ENCODE measurements at regions not wholly inside any gene's neighbourhood (a gene's known extent, or its start where the extent isn't known, plus 50 kb on each side); places are given as distances from the start of the nearest gene placed in this dataset.

DNA sequence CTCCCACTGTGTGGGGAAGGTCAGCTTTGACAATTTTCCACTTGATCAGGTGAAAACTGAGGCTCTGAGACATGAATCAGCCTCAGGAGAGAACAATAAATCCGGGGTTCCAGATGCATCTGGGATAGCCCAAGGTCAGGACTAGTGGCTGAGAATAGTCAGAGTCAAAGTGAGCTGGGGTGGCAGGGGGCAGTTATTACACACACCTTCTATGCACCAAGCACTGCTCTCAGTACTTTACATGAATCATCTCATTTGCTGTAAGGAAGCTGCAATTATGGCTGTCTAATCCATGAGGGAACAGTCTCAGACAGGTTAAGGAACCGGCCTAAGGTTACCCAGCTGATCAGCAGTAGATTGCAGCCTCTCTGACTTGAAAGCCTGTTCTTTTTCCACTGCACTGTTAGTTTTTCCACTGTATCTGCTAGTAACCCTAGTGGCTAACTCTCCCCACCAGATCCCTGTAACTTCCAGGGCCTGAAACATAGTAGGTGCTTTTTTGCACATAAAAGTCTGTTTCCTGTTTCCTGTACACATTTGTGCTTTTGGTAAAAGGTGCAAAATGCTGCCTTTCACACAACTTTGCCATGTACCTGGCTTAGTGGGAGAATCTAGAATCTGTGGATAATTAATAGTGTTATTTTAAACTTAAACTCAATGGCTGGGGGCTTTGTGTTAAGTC, 125.9 kb downstream of the EMX2 start:
- Histone ChIP-seq H3K9me3 (replicated peaks in 1 of 2; ENCODE audit: control insufficient read depth in 2 of 2, insufficient read depth in 1 of 2, low read depth in 1 of 2, low read length in 2 of 2) (no peaks in the 10 kb centered on the region), H3K27me3 (ENCODE audit: control insufficient read depth in 3 of 3, insufficient read depth in 3 of 3, low read depth in 1 of 3, low read length in 3 of 3) (no peaks in the 10 kb centered on the region), H3K14ac (ENCODE audit: low read length) (no peak overlapping the region), H4K91ac (ENCODE audit: low read depth, low read length, poor library complexity) (no peak overlapping the region), H3K79me1 (ENCODE audit: low read depth, low read length) (no peaks in the 10 kb centered on the region), H2BK15ac (ENCODE audit: low read length) (no peak overlapping the region), H3K4me1 (ENCODE audit: control insufficient read depth in 2 of 2, insufficient read depth in 1 of 2, low read depth in 1 of 2, low read length in 2 of 2) (peaks cover 0 to under 1% of the 10 kb centered on the region in 2 donors), H2BK120ac (ENCODE audit: low read depth, low read length) (no peak overlapping the region), H3K23ac (ENCODE audit: low read depth, low read length, poor library complexity) (no peak overlapping the region), H3K18ac (ENCODE audit: low read length) (no peak overlapping the region), H3K4me2 (ENCODE audit: insufficient read depth, low read length, poor library complexity, severe bottlenecking) (no peak overlapping the region), H2BK5ac (ENCODE audit: low read length) (no peak overlapping the region), H3K36me3 (replicated peaks in 1 of 2; ENCODE audit: control insufficient read depth in 2 of 2, insufficient read depth in 2 of 2, low read length in 2 of 2) (no peaks in the 10 kb centered on the region), H4K8ac (ENCODE audit: low read depth, low read length) (no peak overlapping the region), H2BK12ac (ENCODE audit: low read length) (no peak overlapping the region), H3K9ac (ENCODE audit: low read depth, low read length, poor library complexity) (no peak overlapping the region), H3K4ac (ENCODE audit: low read length) (no peak overlapping the region), H3K27ac (replicated peaks; ENCODE audit: low read length) (no peak overlapping the region), H2AK5ac (ENCODE audit: low read depth, low read length) (no peak overlapping the region), H2AFZ (ENCODE audit: low read length) (no peak overlapping the region), H3K4me3 (ENCODE audit: low read length in 2 of 2) (no peak overlapping the region)
- no CpG with 5 or more reads among the region's 2 CpGs for WGBS, 2 donors (ENCODE audit: extremely low coverage in 2 of 2, insufficient read length in 2 of 2, insufficient replicate concordance in 1 of 2)
- no peak for DNase-seq (ENCODE audit: low spot score)

DNA sequence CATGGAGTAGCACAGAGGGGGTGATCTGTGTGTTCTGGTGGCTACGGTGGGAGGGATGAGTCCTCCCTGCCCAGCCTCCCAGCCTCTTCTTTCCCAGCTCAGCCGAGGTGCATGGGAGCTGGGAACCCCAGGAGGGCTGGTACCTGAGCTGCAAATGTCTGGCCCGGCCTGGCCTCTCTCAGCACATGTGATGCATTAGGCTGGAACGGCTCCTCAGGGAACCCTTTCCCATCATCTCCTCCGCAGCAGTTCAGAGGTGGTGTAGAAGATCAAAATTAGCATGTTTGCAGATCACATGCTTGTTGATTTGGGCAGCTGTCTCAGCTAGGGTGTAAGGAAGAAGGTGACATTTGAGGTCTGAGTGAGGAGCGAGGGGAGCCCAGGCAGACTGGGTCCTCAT, 126.6 kb downstream of the EMX2 start:
- H3K4me1 ChIP-seq (ENCODE audit: control insufficient read depth in 2 of 2, insufficient read depth in 1 of 2, low read depth in 1 of 2, low read length in 2 of 2) = peaks cover 0 to 1% of the 10 kb centered on the region in 2 donors
- H3K36me3 ChIP-seq (replicated peaks in 1 of 2; ENCODE audit: control insufficient read depth in 2 of 2, insufficient read depth in 2 of 2, low read length in 2 of 2) = no peaks in the 10 kb centered on the region
- DNase-seq (ENCODE audit: low spot score) = no peak
- no peak overlapping the region for H3K14ac ChIP-seq (ENCODE audit: low read length)
- H3K27me3 ChIP-seq (ENCODE audit: control insufficient read depth in 3 of 3, insufficient read depth in 3 of 3, low read depth in 1 of 3, low read length in 3 of 3) = no peaks in the 10 kb centered on the region
- H2BK12ac ChIP-seq (ENCODE audit: low read length) = no peak overlapping the region
- H2BK120ac ChIP-seq (ENCODE audit: low read depth, low read length) = no peak overlapping the region
- H4K8ac ChIP-seq (ENCODE audit: low read depth, low read length) = no peak overlapping the region
- no peak overlapping the region for H3K9ac ChIP-seq (ENCODE audit: low read depth, low read length, poor library complexity)
- peak overlapping the region; percentile 39 for H2AK5ac ChIP-seq (ENCODE audit: low read depth, low read length)
- no peaks in the 10 kb centered on the region for H3K79me1 ChIP-seq (ENCODE audit: low read depth, low read length)
- no peak overlapping the region for H2BK5ac ChIP-seq (ENCODE audit: low read length)
- peak overlapping the region; percentile 12 for H2BK15ac ChIP-seq (ENCODE audit: low read length)
- H3K23ac ChIP-seq (ENCODE audit: low read depth, low read length, poor library complexity) = no peak overlapping the region
- no peak overlapping the region for H3K4me2 ChIP-seq (ENCODE audit: insufficient read depth, low read length, poor library complexity, severe bottlenecking)
- H3K4ac ChIP-seq (ENCODE audit: low read length) = no peak overlapping the region
- no peak overlapping the region for H3K27ac ChIP-seq (replicated peaks; ENCODE audit: low read length)
- no peak overlapping the region for H2AFZ ChIP-seq (ENCODE audit: low read length)
- WGBS, 2 donors (ENCODE audit: extremely low coverage in 2 of 2, insufficient read length in 2 of 2, insufficient replicate concordance in 1 of 2) = no CpG with 5 or more reads among the region's 6 CpGs
- no peaks in the 10 kb centered on the region for H3K9me3 ChIP-seq (replicated peaks in 1 of 2; ENCODE audit: control insufficient read depth in 2 of 2, insufficient read depth in 1 of 2, low read depth in 1 of 2, low read length in 2 of 2)
- peak overlapping the region; percentile 24 for H3K18ac ChIP-seq (ENCODE audit: low read length)
- H4K91ac ChIP-seq (ENCODE audit: low read depth, low read length, poor library complexity) = no peak overlapping the region
- no peak overlapping the region for H3K4me3 ChIP-seq (ENCODE audit: low read length in 2 of 2)

DNA sequence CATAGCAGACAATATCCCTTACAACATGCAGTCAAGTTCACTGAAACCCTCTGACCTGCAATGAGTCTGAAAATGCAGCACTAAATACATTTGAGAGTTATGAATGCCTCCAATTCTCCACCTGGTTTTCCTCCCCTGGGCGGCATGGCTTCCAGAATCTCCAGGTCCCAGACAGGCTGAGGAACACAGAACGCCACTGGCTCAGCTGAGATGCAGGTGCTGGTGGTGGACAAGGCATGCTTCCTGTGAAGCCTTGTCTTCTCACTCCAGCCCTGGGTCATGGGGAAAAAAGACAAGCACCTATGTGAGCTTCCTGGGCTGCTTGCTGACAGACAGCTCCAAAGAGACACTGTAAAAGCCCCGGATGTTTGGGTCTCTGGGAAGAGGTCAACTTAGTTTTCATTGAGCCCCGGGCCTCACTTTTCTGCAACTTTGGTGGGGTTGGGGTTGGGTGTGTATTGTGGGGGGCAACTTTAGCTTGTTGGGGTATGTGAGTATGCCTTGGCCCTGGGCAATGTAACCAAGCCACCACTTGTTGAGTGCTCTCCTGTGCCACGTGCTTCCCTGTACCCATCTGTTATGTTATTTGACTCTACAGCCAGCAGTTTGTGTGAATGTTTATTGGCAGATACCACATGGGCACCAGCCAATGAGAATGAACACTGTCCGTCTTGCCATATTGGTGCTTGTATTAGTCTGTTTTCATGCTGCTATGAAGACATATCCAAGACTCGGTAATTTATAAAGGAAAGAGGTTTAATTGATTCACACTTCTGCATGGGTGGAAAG, 127.8 kb downstream of the EMX2 start:
- Histone ChIP-seq H3K9ac (ENCODE audit: low read depth, low read length, poor library complexity) (no peak overlapping the region), H2BK12ac (ENCODE audit: low read length) (no peak overlapping the region), H2BK120ac (ENCODE audit: low read depth, low read length) (no peak overlapping the region), H3K4me2 (ENCODE audit: insufficient read depth, low read length, poor library complexity, severe bottlenecking) (no peak overlapping the region), H3K79me1 (ENCODE audit: low read depth, low read length) (no peaks in the 10 kb centered on the region), H3K4me3 (ENCODE audit: low read length in 2 of 2) (no peak overlapping the region), H4K91ac (ENCODE audit: low read depth, low read length, poor library complexity) (no peak overlapping the region), H2AFZ (ENCODE audit: low read length) (no peak overlapping the region), H3K23ac (ENCODE audit: low read depth, low read length, poor library complexity) (no peak overlapping the region), H3K18ac (ENCODE audit: low read length) (no peak overlapping the region), H2BK5ac (ENCODE audit: low read length) (no peak overlapping the region), H3K14ac (ENCODE audit: low read length) (no peak overlapping the region), H4K8ac (ENCODE audit: low read depth, low read length) (no peak overlapping the region), H3K4me1 (ENCODE audit: control insufficient read depth in 2 of 2, insufficient read depth in 1 of 2, low read depth in 1 of 2, low read length in 2 of 2) (peaks cover 0 to 7% of the 10 kb centered on the region in 2 donors), H3K9me3 (replicated peaks in 1 of 2; ENCODE audit: control insufficient read depth in 2 of 2, insufficient read depth in 1 of 2, low read depth in 1 of 2, low read length in 2 of 2) (no peaks in the 10 kb centered on the region), H2BK15ac (ENCODE audit: low read length) (no peak overlapping the region), H3K36me3 (replicated peaks in 1 of 2; ENCODE audit: control insufficient read depth in 2 of 2, insufficient read depth in 2 of 2, low read length in 2 of 2) (no peaks in the 10 kb centered on the region), H3K27me3 (ENCODE audit: control insufficient read depth in 3 of 3, insufficient read depth in 3 of 3, low read depth in 1 of 3, low read length in 3 of 3) (no peaks in the 10 kb centered on the region), H3K4ac (ENCODE audit: low read length) (no peak overlapping the region), H3K27ac (replicated peaks; ENCODE audit: low read length) (no peak overlapping the region), H2AK5ac (ENCODE audit: low read depth, low read length) (no peak overlapping the region)
- no CpG with 5 or more reads among the region's 7 CpGs for WGBS, 2 donors (ENCODE audit: extremely low coverage in 2 of 2, insufficient read length in 2 of 2, insufficient replicate concordance in 1 of 2)
- DNase-seq (ENCODE audit: low spot score) = no peak

DNA sequence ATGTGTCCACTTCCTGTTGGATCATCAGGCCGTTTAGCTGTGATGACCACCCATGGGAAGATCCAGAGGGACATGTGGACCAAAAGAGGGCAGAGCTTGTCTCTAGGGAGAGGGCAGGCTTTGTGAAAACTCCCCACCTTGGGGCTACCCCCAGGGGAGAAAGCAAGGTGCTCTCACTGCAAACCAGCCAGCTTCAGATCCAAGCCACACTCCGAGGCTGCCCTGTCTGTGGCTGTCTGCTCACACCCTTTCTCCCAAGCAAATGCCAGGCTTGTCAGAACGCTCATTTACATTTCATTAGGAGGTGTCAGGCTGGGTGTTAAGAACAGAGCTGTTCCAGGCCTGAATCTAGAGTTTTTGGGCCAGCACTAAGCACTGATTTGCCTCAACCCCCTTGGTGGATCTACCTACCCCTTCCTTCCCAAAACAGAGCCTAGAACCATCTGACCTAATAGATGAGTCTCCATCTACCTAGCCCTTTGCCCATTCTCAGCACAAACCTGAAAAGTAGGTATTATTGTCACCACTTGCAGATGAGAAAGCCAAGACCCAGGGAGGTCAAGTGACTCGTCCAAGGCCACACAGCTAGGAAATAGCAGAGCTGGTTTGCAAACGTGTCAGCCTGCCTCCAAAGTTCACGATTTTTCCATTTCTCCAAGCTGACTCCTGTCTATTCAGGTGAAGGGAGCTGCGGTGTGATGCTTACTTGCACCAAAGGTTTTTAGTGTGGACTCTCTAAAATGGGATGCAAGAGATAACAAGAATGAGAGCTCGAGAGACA, 130.9 kb downstream of the EMX2 start:
- peak overlapping the region; percentile 61 for H3K18ac ChIP-seq (ENCODE audit: low read length)
- H3K27ac ChIP-seq (replicated peaks; ENCODE audit: low read length) = no peak overlapping the region
- peaks cover 0 to 9% (median 0%) of the 10 kb centered on the region in 3 experiments for H3K27me3 ChIP-seq (ENCODE audit: control insufficient read depth in 3 of 3, insufficient read depth in 3 of 3, low read depth in 1 of 3, low read length in 3 of 3)
- no peak overlapping the region for H3K23ac ChIP-seq (ENCODE audit: low read depth, low read length, poor library complexity)
- DNase-seq (ENCODE audit: low spot score) = no peak
- no peak overlapping the region for H3K4me3 ChIP-seq (ENCODE audit: low read length in 2 of 2)
- no peak overlapping the region for H2AFZ ChIP-seq (ENCODE audit: low read length)
- no peak overlapping the region for H2AK5ac ChIP-seq (ENCODE audit: low read depth, low read length)
- no peak overlapping the region for H3K4me2 ChIP-seq (ENCODE audit: insufficient read depth, low read length, poor library complexity, severe bottlenecking)
- no peak overlapping the region for H4K8ac ChIP-seq (ENCODE audit: low read depth, low read length)
- H2BK12ac ChIP-seq (ENCODE audit: low read length) = no peak overlapping the region
- H3K79me1 ChIP-seq (ENCODE audit: low read depth, low read length) = no peaks in the 10 kb centered on the region
- H2BK5ac ChIP-seq (ENCODE audit: low read length) = peak overlapping the region; percentile 2
- H3K36me3 ChIP-seq (replicated peaks in 1 of 2; ENCODE audit: control insufficient read depth in 2 of 2, insufficient read depth in 2 of 2, low read length in 2 of 2) = no peaks in the 10 kb centered on the region
- H2BK120ac ChIP-seq (ENCODE audit: low read depth, low read length) = no peak overlapping the region
- WGBS, 2 donors (ENCODE audit: extremely low coverage in 2 of 2, insufficient read length in 2 of 2, insufficient replicate concordance in 1 of 2) = no CpG with 5 or more reads among the region's 8 CpGs
- no peak overlapping the region for H4K91ac ChIP-seq (ENCODE audit: low read depth, low read length, poor library complexity)
- no peak overlapping the region for H3K4ac ChIP-seq (ENCODE audit: low read length)
- peaks cover 0 to 12% of the 10 kb centered on the region in 2 donors for H3K4me1 ChIP-seq (ENCODE audit: control insufficient read depth in 2 of 2, insufficient read depth in 1 of 2, low read depth in 1 of 2, low read length in 2 of 2)
- H2BK15ac ChIP-seq (ENCODE audit: low read length) = peak overlapping the region; percentile 46
- no peak overlapping the region for H3K14ac ChIP-seq (ENCODE audit: low read length)
- no peak overlapping the region for H3K9ac ChIP-seq (ENCODE audit: low read depth, low read length, poor library complexity)
- H3K9me3 ChIP-seq (replicated peaks in 1 of 2; ENCODE audit: control insufficient read depth in 2 of 2, insufficient read depth in 1 of 2, low read depth in 1 of 2, low read length in 2 of 2) = no peaks in the 10 kb centered on the region
